ENCODE measurements at regions not wholly inside any gene's neighbourhood (a gene's known extent, or its start where the extent isn't known, plus 50 kb on each side); places are given as distances from the start of the nearest gene placed in this dataset.

- Histone ChIP-seq H3K36me3 (replicated peaks; ENCODE audit: insufficient read depth, low read depth) (no peaks in the 10 kb centered on the region), H3K4me1 (ENCODE audit: insufficient read depth) (no peaks in the 10 kb centered on the region), H3K27me3 (peaks cover 30% of the 10 kb centered on the region)
Observed at GRCh38 chr12:131606218-131606901, 104.5 kb upstream of the SFSWAP start.

GRCh38 chr12:131607658-131608447 is 103.0 kb upstream of the SFSWAP start:
- TF ChIP-seq, protein P1, sequence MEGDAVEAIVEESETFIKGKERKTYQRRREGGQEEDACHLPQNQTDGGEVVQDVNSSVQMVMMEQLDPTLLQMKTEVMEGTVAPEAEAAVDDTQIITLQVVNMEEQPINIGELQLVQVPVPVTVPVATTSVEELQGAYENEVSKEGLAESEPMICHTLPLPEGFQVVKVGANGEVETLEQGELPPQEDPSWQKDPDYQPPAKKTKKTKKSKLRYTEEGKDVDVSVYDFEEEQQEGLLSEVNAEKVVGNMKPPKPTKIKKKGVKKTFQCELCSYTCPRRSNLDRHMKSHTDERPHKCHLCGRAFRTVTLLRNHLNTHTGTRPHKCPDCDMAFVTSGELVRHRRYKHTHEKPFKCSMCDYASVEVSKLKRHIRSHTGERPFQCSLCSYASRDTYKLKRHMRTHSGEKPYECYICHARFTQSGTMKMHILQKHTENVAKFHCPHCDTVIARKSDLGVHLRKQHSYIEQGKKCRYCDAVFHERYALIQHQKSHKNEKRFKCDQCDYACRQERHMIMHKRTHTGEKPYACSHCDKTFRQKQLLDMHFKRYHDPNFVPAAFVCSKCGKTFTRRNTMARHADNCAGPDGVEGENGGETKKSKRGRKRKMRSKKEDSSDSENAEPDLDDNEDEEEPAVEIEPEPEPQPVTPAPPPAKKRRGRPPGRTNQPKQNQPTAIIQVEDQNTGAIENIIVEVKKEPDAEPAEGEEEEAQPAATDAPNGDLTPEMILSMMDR (IDR thresholded peaks at IDR 0.05; ENCODE audit: poor library complexity), result no peak
- TF ChIP-seq EZH2 (IDR thresholded peaks at IDR 0.05; ENCODE audit: borderline replicate concordance) (no peak), EZH2phosphoT487 (IDR thresholded peaks at IDR 0.05; ENCODE audit: low read depth, severe bottlenecking, unreplicated experiment) (no peak)
- Histone ChIP-seq H3K4me3 (no peak overlapping the region), H3K27me3 (peaks cover 30% of the 10 kb centered on the region), H2AFZ (no peak overlapping the region), H3K9me2 (replicated peaks; ENCODE audit: insufficient read depth) (no peaks in the 10 kb centered on the region), H4K20me1 (ENCODE audit: insufficient read depth, poor library complexity, severe bottlenecking) (no peaks in the 10 kb centered on the region), H3K79me2 (no peaks in the 10 kb centered on the region), H3K4me2 (no peak overlapping the region), H3K27ac (no peak overlapping the region), H3K36me3 (replicated peaks; ENCODE audit: insufficient read depth, low read depth) (no peaks in the 10 kb centered on the region), H3K4me1 (ENCODE audit: insufficient read depth) (no peaks in the 10 kb centered on the region), H3K9me3 (ENCODE audit: low read depth) (no peaks in the 10 kb centered on the region)
- 84% methylated on average over 8 of the region's 8 CpGs for WGBS (ENCODE audit: low lambda C conversion rate, missing lambda C conversion rate)
- no peak for DNase-seq (ENCODE audit: low spot score)

More at GRCh38 chr12:131606218-131606901, 104.5 kb upstream of the SFSWAP start:
- Histone ChIP-seq H3K4me2 (no peak overlapping the region), H3K9me2 (replicated peaks; ENCODE audit: insufficient read depth) (no peaks in the 10 kb centered on the region), H3K27ac (no peak overlapping the region), H3K9me3 (ENCODE audit: low read depth) (no peaks in the 10 kb centered on the region), H4K20me1 (ENCODE audit: insufficient read depth, poor library complexity, severe bottlenecking) (no peaks in the 10 kb centered on the region), H3K79me2 (no peaks in the 10 kb centered on the region), H2AFZ (no peak overlapping the region), H3K4me3 (no peak overlapping the region)
- 78% methylated on average over 12 of the region's 12 CpGs for WGBS (ENCODE audit: low lambda C conversion rate, missing lambda C conversion rate)
- DNase-seq (ENCODE audit: low spot score), result no peak
- TF ChIP-seq, protein P1 (IDR thresholded peaks at IDR 0.05; ENCODE audit: poor library complexity), result no peak
- TF ChIP-seq EZH2phosphoT487 (IDR thresholded peaks at IDR 0.05; ENCODE audit: low read depth, severe bottlenecking, unreplicated experiment) (no peak), EZH2 (IDR thresholded peaks at IDR 0.05; ENCODE audit: borderline replicate concordance) (no peak)

GRCh38 chr12:131608740-131609690 is 101.9 kb upstream of the SFSWAP start:
- H3K9me2 ChIP-seq (replicated peaks; ENCODE audit: insufficient read depth), result no peaks in the 10 kb centered on the region
- WGBS (ENCODE audit: low lambda C conversion rate, missing lambda C conversion rate), result 28% methylated on average over 27 of the region's 27 CpGs
- TF ChIP-seq, protein P1 (IDR thresholded peaks at IDR 0.05; ENCODE audit: poor library complexity), result peak; percentile 64
- TF ChIP-seq EZH2 (IDR thresholded peaks at IDR 0.05; ENCODE audit: borderline replicate concordance), result no peak
- no peak overlapping the region for H2AFZ ChIP-seq
- H3K4me2 ChIP-seq, result no peak overlapping the region
- H3K4me1 ChIP-seq (ENCODE audit: insufficient read depth), result no peaks in the 10 kb centered on the region
- H3K36me3 ChIP-seq (replicated peaks; ENCODE audit: insufficient read depth, low read depth), result no peaks in the 10 kb centered on the region
- DNase-seq (ENCODE audit: low spot score), result peak; percentile 74
- no peak overlapping the region for H3K27ac ChIP-seq
- no peaks in the 10 kb centered on the region for H3K9me3 ChIP-seq (ENCODE audit: low read depth)
- H3K27me3 ChIP-seq, result peaks cover 30% of the 10 kb centered on the region
- H3K4me3 ChIP-seq, result no peak overlapping the region
- H4K20me1 ChIP-seq (ENCODE audit: insufficient read depth, poor library complexity, severe bottlenecking), result no peaks in the 10 kb centered on the region
- no peaks in the 10 kb centered on the region for H3K79me2 ChIP-seq
